Adrenal gland (tissue), 5 donors: ENCODE measurements at regions not wholly inside any gene's neighbourhood (a gene's known extent, or its start where the extent isn't known, plus 50 kb on each side); places are given as distances from the start of the nearest gene placed in this dataset.

ENCODE experiments used
- CTCF ChIP-seq, 6 experiments: fragments of 450-650 bp in 4 of 6; fragments of 200-600 bp in 2 of 6; sonication (generic) in 1 of 6; IDR thresholded peaks; 1 replicate in 5 of 6; 2 replicates in 1 of 6; pipeline versions ENCODE4 v1.5.1 to v1.8.0; 2016 to 2021; ENCODE audit warnings: antibody characterized with exemption in 6 of 6, mild to moderate bottlenecking in 2 of 6, moderate library complexity in 1 of 6
- POLR2A ChIP-seq, 2 donors: fragments of 450-650 bp; IDR thresholded peaks; one replicate each; pipeline ENCODE4 v1.6.1; 2017; ENCODE audit warnings: antibody characterized with exemption in 2 of 2, mild to moderate bottlenecking in 2 of 2, moderate library complexity in 1 of 2
- donor health status: DM: no; HTN: no; CAD: no.

- TF ChIP-seq CTCF (IDR thresholded peaks at IDR 0.05) = no peak
- TF ChIP-seq POLR2A (IDR thresholded peaks at IDR 0.05) = no peak
These were observed 267.3 kb downstream of the TLE3 start for GRCh38 chr15:69830430-69830829.
